SU-DHL-6 (cell line): ENCODE measurements at regions not wholly inside any gene's neighbourhood (a gene's known extent, or its start where the extent isn't known, plus 50 kb on each side); places are given as distances from the start of the nearest gene placed in this dataset.

Experiments
- EZH2phosphoT487 ChIP-seq: fragments of 200-600 bp; sonication (generic), shearing (Covaris generic); conservative IDR thresholded peaks from 2 replicates; pipeline ENCODE4 v1.6.1; 2018; ENCODE audit warnings: mild to moderate bottlenecking, antibody characterized with exemption, low read length, moderate library complexity, mixed read lengths
- TF ChIP-seq, protein P1 (sequence below): fragments of 200-600 bp; sonication (generic); IDR thresholded peaks from one replicate; pipeline ENCODE4 v1.5.1; 2017; ENCODE audit warnings: antibody characterized with exemption, mild to moderate bottlenecking, low read length, moderate library complexity; ENCODE audit not compliant: insufficient read depth, poor library complexity, severe bottlenecking

DNA sequence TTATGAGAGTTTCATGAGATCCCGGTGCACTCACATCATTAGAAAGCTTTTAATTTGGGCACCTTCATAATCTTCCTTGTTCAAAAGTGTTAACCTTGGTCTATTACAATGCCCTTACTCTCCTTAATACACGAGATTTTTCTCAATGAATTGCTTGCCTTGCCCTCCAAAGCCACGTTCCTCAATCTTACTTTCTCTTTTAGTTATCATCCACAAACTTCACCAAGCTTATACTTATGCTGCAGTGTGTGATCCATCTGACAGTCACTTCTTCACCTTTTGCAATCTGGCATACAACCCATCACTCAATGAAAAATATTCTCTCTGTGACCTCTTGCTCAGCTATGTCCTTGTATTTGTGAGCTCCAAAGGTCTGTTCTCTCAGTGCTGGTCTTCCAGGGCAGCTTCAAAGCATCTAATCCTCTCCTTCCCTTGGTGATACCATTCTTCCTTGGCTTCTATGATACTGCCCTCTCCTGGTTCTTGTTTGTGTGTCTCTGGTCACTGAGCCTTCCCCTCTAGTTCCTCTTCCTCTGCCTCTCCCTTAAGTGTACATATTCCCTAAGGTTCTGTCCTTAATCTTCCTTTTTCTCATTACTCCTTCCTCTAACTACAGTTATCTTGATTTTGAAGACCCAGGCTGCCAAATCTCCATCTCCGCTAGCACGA, 202.2 kb upstream of the STARD13 start:
- TF ChIP-seq, protein P1, sequence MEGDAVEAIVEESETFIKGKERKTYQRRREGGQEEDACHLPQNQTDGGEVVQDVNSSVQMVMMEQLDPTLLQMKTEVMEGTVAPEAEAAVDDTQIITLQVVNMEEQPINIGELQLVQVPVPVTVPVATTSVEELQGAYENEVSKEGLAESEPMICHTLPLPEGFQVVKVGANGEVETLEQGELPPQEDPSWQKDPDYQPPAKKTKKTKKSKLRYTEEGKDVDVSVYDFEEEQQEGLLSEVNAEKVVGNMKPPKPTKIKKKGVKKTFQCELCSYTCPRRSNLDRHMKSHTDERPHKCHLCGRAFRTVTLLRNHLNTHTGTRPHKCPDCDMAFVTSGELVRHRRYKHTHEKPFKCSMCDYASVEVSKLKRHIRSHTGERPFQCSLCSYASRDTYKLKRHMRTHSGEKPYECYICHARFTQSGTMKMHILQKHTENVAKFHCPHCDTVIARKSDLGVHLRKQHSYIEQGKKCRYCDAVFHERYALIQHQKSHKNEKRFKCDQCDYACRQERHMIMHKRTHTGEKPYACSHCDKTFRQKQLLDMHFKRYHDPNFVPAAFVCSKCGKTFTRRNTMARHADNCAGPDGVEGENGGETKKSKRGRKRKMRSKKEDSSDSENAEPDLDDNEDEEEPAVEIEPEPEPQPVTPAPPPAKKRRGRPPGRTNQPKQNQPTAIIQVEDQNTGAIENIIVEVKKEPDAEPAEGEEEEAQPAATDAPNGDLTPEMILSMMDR: no peak
- no peak for TF ChIP-seq EZH2phosphoT487
